BLaER1 (cell line): ENCODE measurements at regions not wholly inside any gene's neighbourhood (a gene's known extent, or its start where the extent isn't known, plus 50 kb on each side); places are given as distances from the start of the nearest gene placed in this dataset.
A peak's percentile ranks its signal among the peaks of the same experiment; 100 is the strongest.

Source experiments
- H3K27ac ChIP-seq: shearing (Covaris generic); formaldehyde crosslinking; 2 replicates; pipeline ENCODE4 v1.8.1; 2022
- H3K27me3 ChIP-seq: shearing (Covaris generic); formaldehyde crosslinking; 2 replicates; pipeline ENCODE4 v1.8.1; 2022
- H3K36me3 ChIP-seq: shearing (Covaris generic); formaldehyde crosslinking; 2 replicates; pipeline ENCODE4 v1.8.1; 2022
- H3K4me1 ChIP-seq: shearing (Covaris generic); formaldehyde crosslinking; 2 replicates; pipeline ENCODE4 v1.8.1; 2022
- H3K4me2 ChIP-seq: shearing (Covaris generic); formaldehyde crosslinking; 2 replicates; pipeline ENCODE4 v1.8.1; 2022
- H3K4me3 ChIP-seq: shearing (Covaris generic); formaldehyde crosslinking; 2 replicates; pipeline ENCODE4 v1.8.1; 2022
- H3K9ac ChIP-seq: shearing (Covaris generic); formaldehyde crosslinking; 2 replicates; pipeline ENCODE4 v1.8.1; 2022
- H3K9me3 ChIP-seq: shearing (Covaris generic); formaldehyde crosslinking; 2 replicates; pipeline ENCODE4 v1.8.1; 2022
- H4K20me1 ChIP-seq: shearing (Covaris generic); formaldehyde crosslinking; 2 replicates; pipeline ENCODE4 v1.8.1; 2022
- Cebpa-rat ChIP-seq: shearing (Covaris generic); IDR thresholded peaks from 2 replicates; pipeline ENCODE4 v1.8.1; 2022

DNA sequence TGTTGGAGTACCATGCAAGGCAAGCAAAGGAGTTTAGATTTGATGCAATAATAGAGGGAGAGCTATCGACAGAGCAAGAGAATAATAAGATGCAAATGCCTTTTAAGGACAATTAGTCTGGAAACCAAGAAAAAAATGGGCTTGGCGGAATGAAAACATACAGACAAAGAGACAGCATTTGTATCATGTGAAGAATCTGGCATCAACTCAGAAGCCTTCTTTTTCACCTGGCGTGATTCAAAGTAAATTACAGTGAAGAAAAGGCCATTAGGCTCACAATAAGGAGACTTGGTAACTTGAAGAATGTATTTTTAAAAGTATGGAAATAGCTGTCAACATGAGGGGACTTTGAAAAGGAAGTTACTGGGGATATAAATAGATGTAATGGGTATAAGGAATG is 521.2 kb upstream of the GOLIM4 start:
- no peaks in the 10 kb centered on the region for H3K36me3 ChIP-seq
- no peak overlapping the region for H3K4me3 ChIP-seq
- H3K4me2 ChIP-seq, result peak overlapping the region; percentile 42
- H4K20me1 ChIP-seq, result no peaks in the 10 kb centered on the region
- H3K4me1 ChIP-seq, result peaks cover 81% of the 10 kb centered on the region
- H3K9me3 ChIP-seq, result no peaks in the 10 kb centered on the region
- no peaks in the 10 kb centered on the region for H3K27me3 ChIP-seq
- 0 out of 2 replicates have a peak overlapping the region, but pooled peaks have one; percentile 1 for H3K27ac ChIP-seq
- no peak overlapping the region for H3K9ac ChIP-seq
- no peak for TF ChIP-seq Cebpa-rat

DNA sequence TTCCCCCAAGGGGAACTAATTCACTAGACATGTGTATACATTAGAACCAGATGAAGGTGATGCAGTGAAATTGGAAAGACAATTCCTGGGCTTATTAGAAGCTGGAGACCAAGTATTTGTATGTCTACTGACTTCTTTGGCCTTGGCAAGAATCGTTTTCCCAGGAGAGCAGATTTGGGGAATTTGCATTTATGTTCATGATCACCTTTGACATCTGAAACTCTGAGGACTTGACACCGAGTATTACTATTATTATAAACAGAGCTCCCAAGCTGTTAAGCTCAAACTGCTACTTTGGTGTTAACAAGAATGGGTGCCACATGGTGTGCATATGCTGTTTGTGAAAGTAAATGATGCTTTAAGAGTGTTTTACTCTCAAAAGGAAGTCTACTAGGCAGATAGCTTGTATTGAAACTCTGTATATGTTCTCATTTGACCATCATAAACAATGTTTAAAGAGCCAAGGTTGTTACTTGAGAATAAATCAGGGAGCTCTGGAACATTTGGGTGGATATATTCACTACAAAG is 519.8 kb upstream of the GOLIM4 start:
- Histone ChIP-seq H3K9me3 (no peaks in the 10 kb centered on the region), H3K9ac (no peak overlapping the region), H3K4me2 (peak overlapping the region; percentile 93), H3K36me3 (no peaks in the 10 kb centered on the region), H4K20me1 (no peaks in the 10 kb centered on the region), H3K27ac (peak overlapping the region; percentile 83), H3K4me1 (peaks cover 95% of the 10 kb centered on the region), H3K27me3 (no peaks in the 10 kb centered on the region), H3K4me3 (no peak overlapping the region)
- TF ChIP-seq Cebpa-rat, result no peak

DNA sequence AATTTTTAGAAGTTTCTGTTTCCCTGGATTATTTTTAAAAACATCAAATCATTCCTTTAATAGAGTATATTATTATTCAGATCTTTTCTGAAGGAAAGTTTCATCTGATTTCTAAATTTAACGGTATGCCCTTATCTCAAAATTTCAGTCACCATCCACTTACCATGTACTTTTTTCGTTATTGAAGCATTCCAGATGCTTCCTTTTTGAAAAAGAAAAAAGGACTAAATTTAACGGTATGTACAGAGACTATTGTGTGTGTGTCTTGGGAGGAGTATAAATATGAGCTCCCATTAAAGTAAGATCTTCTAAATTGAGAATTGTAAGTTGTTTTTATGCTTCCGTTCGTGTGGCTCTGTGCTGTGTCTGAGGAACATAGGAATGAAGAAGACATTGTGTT is 517.4 kb upstream of the GOLIM4 start:
- no peaks in the 10 kb centered on the region for H4K20me1 ChIP-seq
- H3K9me3 ChIP-seq, result no peaks in the 10 kb centered on the region
- peak overlapping the region; percentile 93 for H3K4me2 ChIP-seq
- H3K9ac ChIP-seq, result peak overlapping the region; percentile 62; the same call in 1 of the 2 replicates
- H3K27me3 ChIP-seq, result no peaks in the 10 kb centered on the region
- peaks cover 79% of the 10 kb centered on the region for H3K4me1 ChIP-seq
- no peak for TF ChIP-seq Cebpa-rat
- peak overlapping the region; percentile 83 for H3K27ac ChIP-seq
- H3K36me3 ChIP-seq, result no peaks in the 10 kb centered on the region
- H3K4me3 ChIP-seq, result peak overlapping the region; percentile 59

DNA sequence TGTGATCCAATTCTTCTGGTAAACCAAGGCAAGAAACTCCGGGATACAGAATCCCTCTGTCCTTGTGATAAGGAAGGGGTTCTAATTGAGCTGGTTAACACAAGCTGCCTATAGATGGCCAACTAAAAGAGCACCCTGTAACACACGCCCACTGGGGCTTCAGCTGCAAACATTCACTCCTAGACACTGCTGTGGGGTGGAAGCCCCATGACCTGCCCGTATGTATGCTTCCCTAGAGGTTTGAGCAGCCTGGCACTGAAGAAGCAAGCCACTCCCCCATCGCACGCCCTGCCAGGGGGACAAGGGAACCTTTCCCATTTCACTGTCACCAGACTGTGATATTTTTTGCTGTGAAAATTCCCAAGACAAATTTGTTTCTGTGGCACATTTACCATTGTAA is 516.9 kb upstream of the GOLIM4 start:
- H3K9ac ChIP-seq, result peak overlapping the region; percentile 62
- H3K4me1 ChIP-seq, result peaks cover 74% of the 10 kb centered on the region
- H3K9me3 ChIP-seq, result no peaks in the 10 kb centered on the region
- no peak for TF ChIP-seq Cebpa-rat
- peak overlapping the region; percentile 93 for H3K4me2 ChIP-seq
- H3K27ac ChIP-seq, result peak overlapping the region; percentile 83
- H3K27me3 ChIP-seq, result no peaks in the 10 kb centered on the region
- no peaks in the 10 kb centered on the region for H4K20me1 ChIP-seq
- H3K36me3 ChIP-seq, result no peaks in the 10 kb centered on the region
- peak overlapping the region; percentile 59 for H3K4me3 ChIP-seq

DNA sequence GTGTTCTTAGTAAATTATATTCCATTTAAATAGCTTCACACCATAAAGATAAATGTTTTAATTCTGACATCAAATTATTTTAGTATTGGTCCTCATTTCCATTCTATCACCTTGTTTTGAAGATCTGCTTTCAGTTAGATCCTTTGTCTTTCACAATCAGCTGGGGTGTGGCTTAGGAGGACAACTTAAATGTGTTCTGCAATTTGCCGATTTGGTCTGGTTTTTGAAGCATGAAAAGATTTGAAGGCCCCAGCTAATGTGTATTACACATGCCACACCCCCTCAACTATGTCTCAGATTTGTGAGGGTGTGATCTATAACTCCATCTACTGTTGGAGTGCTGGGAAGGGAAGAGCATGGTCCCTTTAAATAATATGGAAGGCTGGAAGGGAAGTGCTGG is 516.1 kb upstream of the GOLIM4 start:
- Histone ChIP-seq H3K27ac (peak overlapping the region; percentile 83), H3K4me3 (peak overlapping the region; percentile 59), H3K27me3 (no peaks in the 10 kb centered on the region), H3K9me3 (no peaks in the 10 kb centered on the region), H3K4me1 (peaks cover 65% of the 10 kb centered on the region), H4K20me1 (no peaks in the 10 kb centered on the region), H3K9ac (peak overlapping the region; percentile 62), H3K4me2 (peak overlapping the region; percentile 93), H3K36me3 (no peaks in the 10 kb centered on the region)
- TF ChIP-seq Cebpa-rat, result no peak

DNA sequence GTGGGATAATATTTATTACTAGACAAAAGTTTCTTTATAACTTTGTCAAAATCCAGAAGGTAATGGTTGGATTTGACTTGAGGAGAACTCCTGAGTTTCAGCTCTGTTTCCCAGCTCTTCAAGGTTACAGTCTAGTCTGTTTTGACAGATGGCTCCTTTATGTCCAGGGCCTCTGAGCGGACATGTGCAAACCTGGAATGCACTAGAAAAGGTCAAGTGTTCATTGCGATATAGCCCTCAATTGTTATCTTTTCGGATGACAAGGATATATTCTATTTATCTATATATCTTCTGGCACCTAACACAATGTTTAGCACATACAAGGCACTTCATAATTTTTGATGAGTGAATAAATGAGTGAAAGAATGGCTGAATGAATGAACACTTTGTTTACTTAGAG is 513.2 kb upstream of the GOLIM4 start:
- Histone ChIP-seq H3K9me3 (no peaks in the 10 kb centered on the region), H3K27me3 (no peaks in the 10 kb centered on the region), H3K27ac (no peak overlapping the region), H3K36me3 (no peaks in the 10 kb centered on the region), H4K20me1 (no peaks in the 10 kb centered on the region), H3K4me3 (no peak overlapping the region), H3K4me1 (peaks cover 36% of the 10 kb centered on the region), H3K4me2 (no peak overlapping the region), H3K9ac (no peak overlapping the region)
- TF ChIP-seq Cebpa-rat, result no peak

DNA sequence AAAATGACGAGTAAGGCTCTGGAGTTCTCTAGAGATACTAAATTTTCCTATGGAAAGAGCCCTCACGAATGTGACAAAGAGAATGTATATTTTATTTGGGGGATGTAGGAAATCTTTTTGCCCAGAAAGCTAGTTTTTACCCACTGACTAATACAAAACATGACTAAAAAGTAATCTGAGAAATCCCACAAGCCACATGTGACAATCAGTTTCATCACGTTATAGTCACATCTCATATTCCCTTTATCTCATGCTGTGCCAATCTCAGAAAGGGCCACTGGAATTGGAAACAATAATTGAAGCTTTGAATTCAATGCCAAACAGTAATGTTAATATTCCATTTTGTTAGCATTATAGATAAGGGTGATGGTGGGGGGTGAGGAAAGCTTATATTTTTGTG is 509.0 kb upstream of the GOLIM4 start:
- H3K27ac ChIP-seq, result no peak overlapping the region
- no peaks in the 10 kb centered on the region for H3K9me3 ChIP-seq
- H3K36me3 ChIP-seq, result no peaks in the 10 kb centered on the region
- no peak for TF ChIP-seq Cebpa-rat
- no peak overlapping the region for H3K4me2 ChIP-seq
- no peaks in the 10 kb centered on the region for H4K20me1 ChIP-seq
- no peak overlapping the region for H3K4me3 ChIP-seq
- H3K27me3 ChIP-seq, result no peaks in the 10 kb centered on the region
- no peak overlapping the region for H3K9ac ChIP-seq
- no peaks in the 10 kb centered on the region for H3K4me1 ChIP-seq

DNA sequence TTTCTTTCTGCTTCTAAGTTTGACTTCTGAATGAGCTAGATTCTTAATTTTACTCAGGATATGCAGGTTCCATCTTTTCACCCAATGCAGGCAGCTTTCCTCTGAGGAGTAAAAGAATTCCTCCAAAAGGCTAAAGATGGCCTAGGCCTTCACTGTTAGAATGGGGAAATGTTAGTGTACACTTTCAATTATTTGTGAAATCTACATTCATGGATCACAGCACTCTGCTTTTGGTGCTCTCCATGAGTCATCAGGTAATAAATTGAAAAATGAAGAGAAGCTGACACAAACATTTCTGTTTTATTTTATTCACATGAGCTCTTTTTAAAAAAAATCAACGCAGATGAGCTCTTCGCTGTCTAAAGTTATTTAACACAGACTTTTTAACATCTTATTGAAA is 502.5 kb upstream of the GOLIM4 start:
- TF ChIP-seq Cebpa-rat, result no peak
- no peaks in the 10 kb centered on the region for H4K20me1 ChIP-seq
- no peak overlapping the region for H3K4me3 ChIP-seq
- H3K9me3 ChIP-seq, result no peaks in the 10 kb centered on the region
- no peak overlapping the region for H3K4me2 ChIP-seq
- no peak overlapping the region for H3K9ac ChIP-seq
- no peak overlapping the region for H3K27ac ChIP-seq
- no peaks in the 10 kb centered on the region for H3K36me3 ChIP-seq
- H3K4me1 ChIP-seq, result no peaks in the 10 kb centered on the region
- H3K27me3 ChIP-seq, result no peaks in the 10 kb centered on the region

DNA sequence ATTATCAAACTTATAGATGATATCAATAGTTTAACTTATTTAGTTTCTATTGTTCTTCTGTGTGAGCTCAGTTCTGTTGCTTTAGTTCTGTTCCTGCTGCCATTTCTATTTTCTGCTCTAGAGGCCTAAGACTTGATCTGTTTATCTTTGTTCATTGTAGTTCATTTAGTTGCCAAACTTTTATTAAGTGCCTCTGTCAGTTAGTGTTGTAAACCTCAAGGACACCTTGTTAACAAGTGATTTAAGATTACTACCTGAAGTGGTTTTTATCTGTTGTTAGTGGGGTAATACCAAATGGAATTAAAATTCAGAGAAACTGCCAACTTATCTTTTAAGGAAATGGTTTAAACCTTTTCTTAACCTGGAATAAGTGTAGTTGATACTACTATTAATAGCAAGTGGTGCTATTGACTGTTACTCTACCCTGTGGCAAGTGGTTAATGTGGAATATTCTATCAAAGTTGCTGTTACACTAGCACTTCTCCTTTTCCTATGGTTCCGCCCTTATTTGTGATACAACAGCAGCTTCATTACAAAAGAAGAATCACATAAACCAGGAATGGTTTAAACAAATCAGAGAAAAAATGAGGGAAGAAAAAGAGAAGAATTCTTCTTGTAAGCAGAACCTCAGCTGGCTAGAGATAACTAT is 500.6 kb upstream of the GOLIM4 start:
- Histone ChIP-seq H3K4me3 (no peak overlapping the region), H3K36me3 (no peaks in the 10 kb centered on the region), H3K9me3 (no peaks in the 10 kb centered on the region), H3K27ac (no peak overlapping the region), H4K20me1 (no peaks in the 10 kb centered on the region), H3K27me3 (no peaks in the 10 kb centered on the region), H3K4me2 (no peak overlapping the region), H3K9ac (no peak overlapping the region), H3K4me1 (no peaks in the 10 kb centered on the region)
- TF ChIP-seq Cebpa-rat, result no peak

DNA sequence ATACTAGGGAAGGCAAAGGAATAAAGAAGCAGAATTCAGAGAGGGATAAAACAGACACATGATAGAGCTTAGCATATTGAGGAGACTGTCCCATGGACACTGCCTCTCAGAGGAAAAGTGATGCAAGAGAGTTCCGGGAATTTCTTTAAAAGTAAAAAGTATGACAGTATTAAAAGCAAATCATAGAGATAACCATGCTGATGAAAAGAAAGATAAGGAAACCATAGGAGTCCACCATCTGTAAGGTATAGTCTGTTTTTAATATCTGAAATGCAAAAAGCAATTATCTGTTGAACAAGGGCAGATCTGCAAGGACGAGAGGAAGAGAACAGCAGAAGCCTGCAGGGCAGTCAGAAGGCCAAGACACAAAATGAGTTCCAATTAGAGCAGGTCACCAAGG is 495.9 kb upstream of the GOLIM4 start:
- Histone ChIP-seq H3K4me3 (no peak overlapping the region), H4K20me1 (no peaks in the 10 kb centered on the region), H3K4me2 (no peak overlapping the region), H3K9me3 (no peaks in the 10 kb centered on the region), H3K36me3 (no peaks in the 10 kb centered on the region), H3K9ac (no peak overlapping the region), H3K27me3 (no peaks in the 10 kb centered on the region), H3K27ac (no peak overlapping the region), H3K4me1 (peaks cover 7% of the 10 kb centered on the region)
- TF ChIP-seq Cebpa-rat, result no peak
